ENCODE measurements at regions not wholly inside any gene's neighbourhood (a gene's known extent, or its start where the extent isn't known, plus 50 kb on each side); places are given as distances from the start of the nearest gene placed in this dataset.

DNA sequence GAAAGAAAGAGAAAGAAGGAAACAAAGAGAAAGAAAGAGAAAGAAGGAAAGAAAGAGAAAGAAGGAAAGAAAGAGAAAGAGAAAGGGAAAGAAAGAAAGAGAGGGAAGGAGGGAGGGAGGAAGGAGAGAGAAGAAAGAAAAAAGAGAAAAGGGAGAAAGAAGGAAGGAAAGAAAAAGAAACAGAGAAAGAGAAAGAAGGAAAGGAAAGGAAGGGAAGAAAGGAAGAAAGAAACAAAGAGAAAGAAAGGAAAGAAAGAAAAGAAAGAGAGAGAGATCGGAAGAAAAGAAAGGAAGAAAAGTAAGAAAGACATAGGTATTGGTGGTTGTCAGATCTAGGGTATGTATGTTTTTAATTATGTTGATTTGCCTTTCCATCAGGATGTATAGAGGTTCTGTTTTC is 342.3 kb downstream of the FOXG1 start:
- no peak for DNase-seq (ENCODE audit: low spot score)
- no peak for TF ChIP-seq CTCF (IDR thresholded peaks at IDR 0.05; ENCODE audit: extremely low read depth, insufficient read depth, missing control alignments)
- in situ Hi-C loops (cut with MboI; ENCODE audit: low pct_unique_long_range_greater_than_20kb, low sequenced_read_pairs, unreplicated experiment) = no loop called here

DNA sequence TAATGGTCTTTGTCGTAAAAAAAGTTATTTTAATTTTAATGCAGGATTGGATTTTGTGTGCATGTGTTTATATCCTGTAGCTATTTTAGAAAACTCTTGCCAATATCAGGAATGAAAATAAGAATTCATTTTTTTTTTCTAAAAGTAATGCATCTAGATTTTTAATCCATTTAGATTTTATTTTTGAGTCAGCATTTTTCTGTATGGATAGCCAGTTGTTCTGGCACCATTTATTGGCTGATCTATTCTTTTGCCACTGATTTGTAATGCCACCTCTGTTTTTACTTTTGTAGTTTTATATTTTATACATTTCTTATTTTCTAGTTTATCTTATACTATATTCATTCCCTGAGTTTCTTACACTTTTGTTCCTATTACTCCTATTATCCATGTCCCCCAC is 343.0 kb downstream of the FOXG1 start:
- no peak for TF ChIP-seq CTCF (IDR thresholded peaks at IDR 0.05; ENCODE audit: extremely low read depth, insufficient read depth, missing control alignments)
- in situ Hi-C loops (cut with MboI; ENCODE audit: low pct_unique_long_range_greater_than_20kb, low sequenced_read_pairs, unreplicated experiment) = no loop called here
- DNase-seq (ENCODE audit: low spot score) = no peak

DNA sequence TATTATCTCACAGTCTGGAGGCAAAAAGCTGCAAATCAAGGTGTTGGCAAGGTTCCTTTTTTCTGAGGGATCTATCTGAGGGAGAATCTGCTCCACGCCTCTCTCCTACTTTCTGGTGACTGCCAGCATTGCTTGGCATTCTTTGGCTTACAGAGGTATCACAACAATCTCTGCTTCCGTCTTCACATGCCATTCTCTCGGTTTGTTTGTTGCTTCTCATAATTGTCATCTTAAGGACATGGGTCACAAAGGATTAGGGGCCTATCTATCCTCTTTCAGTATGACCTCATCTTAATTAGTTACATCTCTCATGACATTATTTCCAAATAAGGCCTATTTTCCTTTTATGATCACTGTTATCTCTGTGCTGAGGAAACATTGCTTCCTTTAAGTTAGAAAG is 345.0 kb downstream of the FOXG1 start:
- in situ Hi-C loops (cut with MboI; ENCODE audit: low pct_unique_long_range_greater_than_20kb, low sequenced_read_pairs, unreplicated experiment) = no loop called here
- no peak for DNase-seq (ENCODE audit: low spot score)
- TF ChIP-seq CTCF (IDR thresholded peaks at IDR 0.05; ENCODE audit: extremely low read depth, insufficient read depth, missing control alignments) = no peak

GRCh38 chr14:29123017-29123416 is 356.4 kb downstream of the FOXG1 start:
- in situ Hi-C loops (cut with MboI; ENCODE audit: low pct_unique_long_range_greater_than_20kb, low sequenced_read_pairs, unreplicated experiment) = no loop called here
- no peak for DNase-seq (ENCODE audit: low spot score)

DNA sequence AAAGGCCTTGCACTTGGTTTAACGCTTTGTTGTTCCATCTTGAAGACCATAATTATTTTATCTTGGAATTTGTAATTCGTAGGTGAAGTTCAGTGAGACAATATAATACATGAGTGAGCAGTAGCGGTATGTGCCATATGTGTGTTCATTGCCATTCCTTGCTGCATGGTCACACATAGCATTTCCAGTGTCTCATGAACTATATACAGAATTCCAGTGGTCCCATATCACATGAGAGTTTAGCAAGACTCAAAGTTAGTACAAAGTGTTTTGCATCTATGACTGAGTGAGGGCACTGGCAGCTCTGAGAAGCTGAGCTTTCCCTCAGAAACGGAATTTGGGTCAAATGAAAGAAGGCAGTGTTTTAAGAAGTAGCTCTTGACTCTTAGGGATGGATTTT is 359.8 kb downstream of the FOXG1 start:
- in situ Hi-C loops (cut with MboI; ENCODE audit: low pct_unique_long_range_greater_than_20kb, low sequenced_read_pairs, unreplicated experiment) = no loop called here

More at GRCh38 chr14:29123017-29123416, 356.4 kb downstream of the FOXG1 start:
- TF ChIP-seq CTCF (IDR thresholded peaks at IDR 0.05; ENCODE audit: extremely low read depth, insufficient read depth, missing control alignments) = no peak

GRCh38 chr14:29126865-29127264 is 360.3 kb downstream of the FOXG1 start:
- no peak for TF ChIP-seq CTCF (IDR thresholded peaks at IDR 0.05; ENCODE audit: extremely low read depth, insufficient read depth, missing control alignments)
- in situ Hi-C loops (cut with MboI; ENCODE audit: low pct_unique_long_range_greater_than_20kb, low sequenced_read_pairs, unreplicated experiment) = no loop called here
- DNase-seq (ENCODE audit: low spot score) = no peak

More for the DNA sequence above, 359.8 kb downstream of the FOXG1 start:
- DNase-seq (ENCODE audit: low spot score) = no peak
- no peak for TF ChIP-seq CTCF (IDR thresholded peaks at IDR 0.05; ENCODE audit: extremely low read depth, insufficient read depth, missing control alignments)

GRCh38 chr14:29140016-29140415 is 373.4 kb downstream of the FOXG1 start:
- no peak for TF ChIP-seq CTCF (IDR thresholded peaks at IDR 0.05; ENCODE audit: extremely low read depth, insufficient read depth, missing control alignments)
- no peak for DNase-seq (ENCODE audit: low spot score)
- in situ Hi-C loops (cut with MboI; ENCODE audit: low pct_unique_long_range_greater_than_20kb, low sequenced_read_pairs, unreplicated experiment) = no loop called here

Measured in GM13977 (cell line).